Forelimb muscle (tissue), 1 donor: ENCODE measurements at regions not wholly inside any gene's neighbourhood (a gene's known extent, or its start where the extent isn't known, plus 50 kb on each side); places are given as distances from the start of the nearest gene placed in this dataset.
"Not testable (repeated sequence)": the region's sequence is repeated elsewhere in the genome, so short reads cannot be mapped to it uniquely, and the experiment has no call there.

Experiments
- DNase-seq: peaks from one replicate; pipeline ENCODE4 v3.0.0-alpha.2; 2013; ENCODE audit warnings: low read depth

- no peak for DNase-seq
Measured at GRCh38 chr6:110558575-110558974, 82.2 kb upstream of the SLC22A16 start.

GRCh38 chr6:110557199-110557598, 80.8 kb upstream of the SLC22A16 start:
- no peak for DNase-seq

GRCh38 chr6:110556317-110557110, 80.1 kb upstream of the SLC22A16 start:
- no peak for DNase-seq

GRCh38 chr6:110554966-110555460, 78.6 kb upstream of the SLC22A16 start:
- no peak for DNase-seq

- no peak for DNase-seq
Measured at GRCh38 chr6:110554441-110554840, 78.0 kb upstream of the SLC22A16 start.

- DNase-seq: no peak
Measured at GRCh38 chr6:110552901-110553641, 76.7 kb upstream of the SLC22A16 start.

GRCh38 chr6:110552076-110552475, 75.7 kb upstream of the SLC22A16 start:
- no peak for DNase-seq

- no peak for DNase-seq
Measured at GRCh38 chr6:110551088-110551487, 74.7 kb upstream of the SLC22A16 start.

GRCh38 chr6:110550353-110550752, 73.9 kb upstream of the SLC22A16 start:
- no peak for DNase-seq

GRCh38 chr6:110549277-110549676, 72.9 kb upstream of the SLC22A16 start:
- no peak for DNase-seq

GRCh38 chr6:110548110-110548847, 71.9 kb upstream of the SLC22A16 start:
- DNase-seq: no peak

GRCh38 chr6:110547266-110547964, 71.0 kb upstream of the SLC22A16 start:
- no peak for DNase-seq

GRCh38 chr6:110545081-110545872, 68.9 kb upstream of the SLC22A16 start:
- DNase-seq: no peak

GRCh38 chr6:110544472-110544871, 68.1 kb upstream of the SLC22A16 start:
- no peak for DNase-seq

- DNase-seq: no peak
Measured at GRCh38 chr6:110543106-110543505, 66.7 kb upstream of the SLC22A16 start.

GRCh38 chr6:110542311-110543024, 66.1 kb upstream of the SLC22A16 start:
- DNase-seq: no peak

GRCh38 chr6:110541701-110542309, 65.4 kb upstream of the SLC22A16 start:
- DNase-seq: no peak

GRCh38 chr6:110539277-110540019, 63.0 kb upstream of the SLC22A16 start:
- not testable (repeated sequence) for DNase-seq
